ENCODE measurements at regions not wholly inside any gene's neighbourhood (a gene's known extent, or its start where the extent isn't known, plus 50 kb on each side); places are given as distances from the start of the nearest gene placed in this dataset.
"Not testable (repeated sequence)": the region's sequence is repeated elsewhere in the genome, so short reads cannot be mapped to it uniquely, and the experiment has no call there.

DNA sequence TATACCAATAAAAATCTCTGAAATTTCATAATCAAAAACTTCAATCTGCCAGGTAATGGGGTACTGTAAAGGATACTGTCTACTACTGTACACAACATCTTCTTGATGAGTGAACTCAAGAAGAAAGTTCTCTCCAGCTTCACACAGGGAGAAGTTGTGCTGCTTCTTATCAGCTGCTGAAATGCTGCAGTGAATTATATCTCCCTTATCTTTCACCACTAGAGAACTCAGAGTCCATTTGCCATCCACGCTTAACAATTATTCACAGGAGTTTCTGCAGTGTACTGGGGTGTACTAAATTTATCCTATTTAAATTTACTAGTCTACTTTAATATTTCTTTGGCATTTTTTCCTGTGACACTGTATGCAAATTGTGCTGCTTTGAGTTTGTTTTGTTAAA is 384.8 kb downstream of the TFAP2B start:
- H3K36me3 ChIP-seq (replicated peaks; ENCODE audit: control insufficient read depth, insufficient read depth, low read length), result no peaks in the 10 kb centered on the region
- H3K4me3 ChIP-seq (ENCODE audit: insufficient read depth, low read depth, low read length), result no peak overlapping the region
- no peak for DNase-seq
- H3K27me3 ChIP-seq (ENCODE audit: control insufficient read depth, insufficient read depth, low read length), result no peaks in the 10 kb centered on the region

DNA sequence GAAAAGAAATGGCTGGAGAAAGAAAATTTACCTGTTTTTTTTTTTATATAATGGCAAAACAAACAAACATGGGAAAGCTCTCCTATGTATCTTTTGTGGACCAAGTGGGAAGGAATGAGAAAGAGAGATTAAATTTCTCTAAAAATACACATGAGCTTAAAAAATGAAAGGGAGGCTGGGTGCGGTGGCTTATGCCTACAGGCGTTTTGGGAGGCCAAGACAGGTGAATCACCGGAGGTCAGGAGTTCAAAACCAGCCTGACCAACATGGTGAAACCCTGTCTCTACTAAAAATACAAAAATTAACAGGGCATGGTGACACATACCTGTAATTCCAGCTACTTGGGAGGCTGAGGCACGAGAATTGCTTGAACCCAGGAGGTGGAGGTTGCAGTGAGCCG is 388.0 kb downstream of the TFAP2B start:
- not testable (repeated sequence) for DNase-seq; H3K4me3 ChIP-seq (ENCODE audit: insufficient read depth, low read depth, low read length); H3K36me3 ChIP-seq (replicated peaks; ENCODE audit: control insufficient read depth, insufficient read depth, low read length); H3K27me3 ChIP-seq (ENCODE audit: control insufficient read depth, insufficient read depth, low read length)

DNA sequence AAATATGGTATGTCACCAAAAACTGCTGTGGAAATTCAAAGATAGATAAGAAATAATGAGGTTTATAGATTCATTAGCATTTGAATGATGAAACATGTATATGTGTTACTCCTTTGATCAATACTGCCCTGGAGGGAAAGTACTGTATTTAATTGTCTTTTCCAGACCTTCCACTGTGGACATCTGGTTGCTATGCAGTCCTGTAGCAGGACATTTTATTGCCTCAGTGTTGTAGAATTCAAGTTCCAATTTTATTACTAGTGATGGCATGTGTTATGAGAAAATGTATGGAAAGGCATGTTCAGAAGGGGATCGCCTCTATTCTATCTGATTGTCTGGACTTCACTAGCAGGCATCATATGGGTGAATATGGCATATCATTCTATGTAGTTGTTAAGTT is 391.0 kb downstream of the TFAP2B start:
- Histone ChIP-seq H3K4me3 (ENCODE audit: insufficient read depth, low read depth, low read length) (no peak overlapping the region), H3K27me3 (ENCODE audit: control insufficient read depth, insufficient read depth, low read length) (peaks cover 4% of the 10 kb centered on the region), H3K36me3 (replicated peaks; ENCODE audit: control insufficient read depth, insufficient read depth, low read length) (no peaks in the 10 kb centered on the region)
- no peak for DNase-seq

DNA sequence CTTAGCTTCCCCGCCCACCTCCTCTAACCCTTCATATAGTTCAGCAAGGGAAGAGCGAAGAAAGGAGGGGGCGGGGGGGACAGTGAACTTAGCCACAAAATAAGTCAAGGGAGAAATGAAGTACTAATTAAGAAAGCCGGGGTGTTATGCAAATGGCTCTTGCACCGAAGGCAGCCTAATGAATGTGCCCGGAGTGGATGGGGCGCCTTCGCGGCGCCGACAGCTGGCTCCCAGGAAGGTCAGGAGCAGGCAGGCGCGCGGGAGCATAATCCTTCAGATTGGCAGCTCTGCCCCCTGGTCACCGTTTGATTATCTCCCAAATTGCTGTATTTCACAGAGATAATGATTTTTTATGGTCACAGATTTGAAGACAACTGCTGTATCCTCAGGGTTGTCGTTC is 395.1 kb downstream of the TFAP2B start:
- H3K36me3 ChIP-seq (replicated peaks; ENCODE audit: control insufficient read depth, insufficient read depth, low read length), result no peaks in the 10 kb centered on the region
- peak overlapping the region; percentile 1; the same call in 1 of the 2 replicates for H3K4me3 ChIP-seq (ENCODE audit: insufficient read depth, low read depth, low read length)
- H3K27me3 ChIP-seq (ENCODE audit: control insufficient read depth, insufficient read depth, low read length), result peaks cover 4% of the 10 kb centered on the region
- DNase-seq, result peak; percentile 28

DNA sequence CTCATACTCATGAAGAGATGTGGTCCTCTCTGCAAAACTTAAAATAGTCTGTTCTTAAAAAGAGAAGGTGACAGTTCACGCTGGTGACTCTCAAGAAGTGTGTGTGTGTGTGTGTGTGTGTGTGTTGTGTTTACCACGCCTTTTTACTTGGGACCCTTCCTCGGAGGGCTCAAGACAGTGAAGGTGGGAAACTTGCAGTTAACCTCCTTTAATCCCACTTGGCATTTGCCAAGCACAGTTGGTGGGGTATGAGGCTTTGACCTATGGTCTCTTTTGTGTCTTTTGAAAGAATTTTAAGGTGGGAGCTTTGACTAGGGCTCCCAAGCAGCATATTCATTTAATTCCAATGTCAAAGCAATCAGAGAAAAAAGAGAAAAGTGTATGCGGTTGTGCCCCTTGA is 395.8 kb downstream of the TFAP2B start:
- Histone ChIP-seq H3K4me3 (ENCODE audit: insufficient read depth, low read depth, low read length) (no peak overlapping the region), H3K36me3 (replicated peaks; ENCODE audit: control insufficient read depth, insufficient read depth, low read length) (no peaks in the 10 kb centered on the region), H3K27me3 (ENCODE audit: control insufficient read depth, insufficient read depth, low read length) (peaks cover 4% of the 10 kb centered on the region)
- DNase-seq, result no peak

DNA sequence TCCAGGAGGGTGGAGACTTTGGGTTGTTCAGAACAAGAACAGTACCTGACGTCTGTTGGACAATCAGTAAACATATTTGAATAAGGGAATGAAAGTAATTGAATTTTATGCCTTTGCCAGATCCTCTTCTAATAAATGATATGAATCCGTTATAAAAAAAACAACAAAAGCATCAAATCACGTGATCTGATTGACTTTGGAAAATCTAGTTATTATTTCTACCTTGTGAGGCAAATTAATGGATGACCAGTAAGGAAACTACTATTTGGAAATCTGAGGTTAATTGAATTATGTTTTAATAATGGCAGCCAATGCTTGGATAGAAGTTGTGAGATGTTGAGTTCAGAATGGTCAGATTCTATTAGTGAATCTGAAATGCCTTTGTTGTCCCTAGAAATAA is 399.5 kb downstream of the TFAP2B start:
- Histone ChIP-seq H3K4me3 (ENCODE audit: insufficient read depth, low read depth, low read length) (no peak overlapping the region), H3K36me3 (replicated peaks; ENCODE audit: control insufficient read depth, insufficient read depth, low read length) (no peaks in the 10 kb centered on the region), H3K27me3 (ENCODE audit: control insufficient read depth, insufficient read depth, low read length) (peaks cover 4% of the 10 kb centered on the region)
- DNase-seq, result no peak

DNA sequence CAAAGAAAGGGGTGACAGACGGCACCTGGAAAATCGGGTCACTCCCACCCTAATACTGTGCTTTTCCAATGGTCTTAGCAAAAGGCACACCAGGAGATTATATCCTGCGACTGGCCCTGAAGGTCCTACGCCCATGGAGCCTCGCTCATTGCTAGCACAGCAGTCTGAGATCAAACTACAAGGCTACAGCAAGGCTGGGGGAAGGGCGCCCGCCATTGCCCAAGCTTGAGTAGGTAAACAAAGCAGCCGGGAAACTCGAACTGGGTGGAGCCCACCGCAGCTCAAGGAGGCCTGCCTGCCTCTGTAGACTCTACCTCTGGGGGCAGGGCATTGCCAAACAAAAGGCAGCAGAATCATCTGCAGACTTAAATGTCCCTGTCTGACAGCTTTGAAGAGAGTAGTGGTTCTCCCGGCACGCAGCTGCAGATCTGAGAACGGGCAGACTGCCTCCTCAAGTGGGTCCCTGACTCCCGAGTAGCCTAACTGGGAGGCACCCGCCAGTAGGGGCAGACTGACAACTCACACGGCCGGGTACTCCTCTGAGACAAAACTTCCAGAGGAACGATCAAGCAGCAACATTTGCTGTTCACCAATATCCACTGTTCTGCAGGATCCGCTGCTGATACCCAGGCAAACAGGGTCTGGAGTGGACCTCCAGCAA is 406.0 kb downstream of the TFAP2B start:
- H3K27me3 ChIP-seq (ENCODE audit: control insufficient read depth, insufficient read depth, low read length); H3K36me3 ChIP-seq (replicated peaks; ENCODE audit: control insufficient read depth, insufficient read depth, low read length); H3K4me3 ChIP-seq (ENCODE audit: insufficient read depth, low read depth, low read length); DNase-seq: not testable (repeated sequence)

DNA sequence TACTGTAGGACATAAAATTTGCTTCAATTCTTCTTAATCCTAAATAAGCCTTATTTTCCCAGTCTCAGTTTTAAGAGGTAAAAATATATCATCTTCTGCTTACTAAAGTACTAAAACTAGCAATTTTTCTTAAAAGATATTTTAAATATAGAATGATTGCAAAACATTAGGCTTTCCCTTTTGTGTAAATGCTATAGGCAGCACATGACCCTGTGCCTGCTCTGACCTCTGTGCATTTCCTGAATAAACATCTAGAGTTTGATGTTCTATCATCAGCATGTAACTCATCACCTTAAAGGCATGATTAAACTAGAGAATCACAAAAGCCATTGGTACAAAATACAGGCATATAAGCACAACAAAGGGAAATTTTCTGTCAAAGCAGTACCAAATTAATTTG is 422.7 kb downstream of the TFAP2B start:
- no peaks in the 10 kb centered on the region for H3K27me3 ChIP-seq (ENCODE audit: control insufficient read depth, insufficient read depth, low read length)
- H3K4me3 ChIP-seq (ENCODE audit: insufficient read depth, low read depth, low read length), result no peak overlapping the region
- no peaks in the 10 kb centered on the region for H3K36me3 ChIP-seq (replicated peaks; ENCODE audit: control insufficient read depth, insufficient read depth, low read length)
- no peak for DNase-seq

DNA sequence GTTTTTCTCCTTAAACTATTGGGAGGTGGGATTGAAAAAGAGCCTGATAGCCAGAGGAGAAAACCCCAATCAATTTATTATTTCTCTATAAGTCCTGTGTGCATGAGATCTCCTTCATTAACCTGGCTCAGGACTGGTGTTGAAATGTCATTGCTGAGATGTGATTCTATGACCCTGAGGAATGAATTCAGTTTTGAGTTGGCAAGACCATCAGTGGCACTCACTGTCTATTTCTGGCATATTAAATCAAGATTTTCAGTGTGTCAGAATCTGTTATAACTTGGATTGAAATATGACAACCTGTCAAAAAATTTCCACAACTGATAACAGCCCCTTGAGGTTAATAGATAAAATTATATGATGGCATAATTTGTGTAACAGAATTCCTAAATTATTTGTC is 431.1 kb downstream of the TFAP2B start:
- no peaks in the 10 kb centered on the region for H3K36me3 ChIP-seq (replicated peaks; ENCODE audit: control insufficient read depth, insufficient read depth, low read length)
- no peak for DNase-seq
- no peaks in the 10 kb centered on the region for H3K27me3 ChIP-seq (ENCODE audit: control insufficient read depth, insufficient read depth, low read length)
- H3K4me3 ChIP-seq (ENCODE audit: insufficient read depth, low read depth, low read length), result no peak overlapping the region

DNA sequence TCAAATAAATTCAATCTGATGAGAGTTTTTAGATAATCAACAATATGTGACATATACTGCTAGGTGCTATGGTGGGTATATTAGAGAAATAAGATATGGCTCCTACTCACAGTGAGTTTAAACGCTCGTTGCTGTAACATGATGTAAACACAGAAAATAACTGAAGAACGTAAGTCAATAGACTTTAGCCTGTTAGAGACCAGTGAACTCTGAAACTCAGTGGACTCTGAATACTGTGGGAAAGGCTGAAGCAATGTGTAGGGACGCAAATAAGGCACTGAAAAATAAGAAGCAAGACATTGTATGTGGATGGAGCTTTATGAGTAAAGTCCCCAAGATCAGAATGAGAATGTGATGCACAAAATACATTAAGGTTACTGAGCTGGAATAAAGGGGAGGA is 431.6 kb downstream of the TFAP2B start:
- DNase-seq, result no peak
- Histone ChIP-seq H3K36me3 (replicated peaks; ENCODE audit: control insufficient read depth, insufficient read depth, low read length) (no peaks in the 10 kb centered on the region), H3K4me3 (ENCODE audit: insufficient read depth, low read depth, low read length) (no peak overlapping the region), H3K27me3 (ENCODE audit: control insufficient read depth, insufficient read depth, low read length) (no peaks in the 10 kb centered on the region)

DNA sequence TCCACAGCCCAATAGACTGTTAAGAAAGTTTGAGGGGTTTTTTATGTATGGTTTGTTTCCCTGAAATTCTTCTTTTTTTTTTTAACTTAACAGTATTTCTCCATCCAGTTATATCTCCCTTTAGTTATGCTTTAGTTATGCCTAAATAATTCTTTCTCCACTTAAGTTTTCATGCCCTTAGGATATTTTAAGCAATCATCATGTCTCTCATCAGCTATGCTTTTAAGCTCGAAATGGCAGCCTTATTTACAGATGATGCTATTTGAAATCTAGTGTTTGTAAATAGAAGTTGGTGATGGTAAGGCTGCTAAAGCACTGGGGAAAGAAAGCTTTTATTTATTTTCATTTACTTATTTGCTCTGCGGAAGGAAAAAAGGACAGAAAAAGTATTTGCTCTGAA is 439.3 kb downstream of the TFAP2B start:
- no peak for DNase-seq
- no peaks in the 10 kb centered on the region for H3K27me3 ChIP-seq (ENCODE audit: control insufficient read depth, insufficient read depth, low read length)
- no peaks in the 10 kb centered on the region for H3K36me3 ChIP-seq (replicated peaks; ENCODE audit: control insufficient read depth, insufficient read depth, low read length)
- H3K4me3 ChIP-seq (ENCODE audit: insufficient read depth, low read depth, low read length), result no peak overlapping the region

DNA sequence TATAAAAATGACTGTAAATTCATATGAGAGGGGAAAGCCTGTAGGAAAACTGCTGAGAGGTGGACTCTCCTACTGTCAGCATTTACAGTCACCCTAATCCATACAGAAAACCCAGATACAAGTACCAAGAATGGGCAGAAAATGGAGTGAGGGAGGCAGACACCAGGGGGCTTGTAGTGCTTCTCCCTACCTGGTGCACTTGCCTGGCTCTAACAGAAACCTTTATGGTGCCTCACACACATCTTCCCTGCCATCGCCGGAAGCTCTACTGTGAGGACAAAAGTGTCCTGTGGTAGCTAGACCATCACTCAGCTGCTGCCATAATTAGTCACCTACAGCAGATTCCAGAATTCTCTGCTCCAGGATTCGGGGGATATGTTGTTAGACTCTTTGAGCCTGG is 441.3 kb downstream of the TFAP2B start:
- H3K4me3 ChIP-seq (ENCODE audit: insufficient read depth, low read depth, low read length), result no peak overlapping the region
- H3K36me3 ChIP-seq (replicated peaks; ENCODE audit: control insufficient read depth, insufficient read depth, low read length), result no peaks in the 10 kb centered on the region
- H3K27me3 ChIP-seq (ENCODE audit: control insufficient read depth, insufficient read depth, low read length), result no peaks in the 10 kb centered on the region
- DNase-seq, result peak; percentile 3

DNA sequence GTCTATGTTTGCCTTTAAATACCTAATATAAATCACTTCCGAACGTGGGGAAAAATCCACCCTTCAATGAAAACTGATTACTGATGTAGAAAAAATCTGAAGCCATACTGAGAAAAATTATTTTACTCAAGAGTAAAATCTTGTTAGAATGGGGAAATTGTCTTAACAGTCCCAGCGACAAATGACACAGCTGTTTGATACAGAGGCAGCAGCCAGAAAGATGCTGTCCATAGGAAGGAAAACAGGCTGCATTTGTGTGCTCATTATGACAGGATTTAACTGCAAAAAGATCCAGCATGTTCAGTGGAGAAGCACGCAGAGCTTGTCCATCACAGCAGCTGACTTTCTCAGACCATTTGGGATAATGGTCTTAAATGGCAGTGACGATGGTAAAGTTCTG is 443.0 kb downstream of the TFAP2B start:
- DNase-seq, result no peak
- Histone ChIP-seq H3K27me3 (ENCODE audit: control insufficient read depth, insufficient read depth, low read length) (no peaks in the 10 kb centered on the region), H3K4me3 (ENCODE audit: insufficient read depth, low read depth, low read length) (no peak overlapping the region), H3K36me3 (replicated peaks; ENCODE audit: control insufficient read depth, insufficient read depth, low read length) (no peaks in the 10 kb centered on the region)

DNA sequence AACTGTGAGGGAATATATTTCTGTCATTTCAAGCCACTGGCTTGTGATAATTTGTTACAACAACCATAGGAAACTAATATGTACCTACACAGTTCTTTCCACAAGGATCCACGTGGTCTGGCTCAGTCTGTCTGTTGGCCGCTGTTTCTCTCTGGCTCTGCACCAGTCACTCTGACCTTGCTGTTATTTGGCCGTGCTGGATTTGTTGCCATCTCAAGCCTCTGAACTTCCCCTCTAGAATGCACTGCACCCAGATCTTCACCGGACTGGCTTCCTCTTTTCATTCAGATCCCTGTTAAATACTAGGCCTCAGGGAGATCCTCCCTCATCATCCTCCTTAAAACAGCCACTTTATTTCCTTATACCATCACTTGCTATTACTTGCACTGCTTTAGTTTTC is 446.8 kb downstream of the TFAP2B start:
- Histone ChIP-seq H3K27me3 (ENCODE audit: control insufficient read depth, insufficient read depth, low read length) (no peaks in the 10 kb centered on the region), H3K4me3 (ENCODE audit: insufficient read depth, low read depth, low read length) (no peak overlapping the region)
- DNase-seq, result no peak

DNA sequence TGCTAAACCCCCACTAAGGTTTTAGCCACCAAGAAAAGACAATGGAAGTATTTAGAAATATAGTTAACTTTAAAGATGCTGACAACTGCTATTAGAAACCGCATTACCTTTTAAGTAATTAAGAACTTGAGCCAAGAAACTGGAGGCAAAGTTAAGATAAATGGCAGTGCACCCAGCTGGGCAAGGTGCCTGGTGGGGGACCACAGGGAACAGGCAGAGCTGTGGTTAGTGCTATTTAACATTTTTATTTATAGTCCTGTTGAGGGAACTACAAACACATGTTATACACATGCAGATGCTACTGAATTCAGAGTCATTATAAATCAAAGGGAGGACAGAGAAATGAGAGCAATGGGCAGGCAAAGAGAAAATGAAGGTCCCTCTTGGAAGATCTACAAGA is 447.9 kb downstream of the TFAP2B start:
- no peaks in the 10 kb centered on the region for H3K27me3 ChIP-seq (ENCODE audit: control insufficient read depth, insufficient read depth, low read length)
- H3K36me3 ChIP-seq (replicated peaks; ENCODE audit: control insufficient read depth, insufficient read depth, low read length), result no peaks in the 10 kb centered on the region
- no peak overlapping the region for H3K4me3 ChIP-seq (ENCODE audit: insufficient read depth, low read depth, low read length)
- no peak for DNase-seq

More for the DNA sequence above, 446.8 kb downstream of the TFAP2B start:
- no peaks in the 10 kb centered on the region for H3K36me3 ChIP-seq (replicated peaks; ENCODE audit: control insufficient read depth, insufficient read depth, low read length)

DNA sequence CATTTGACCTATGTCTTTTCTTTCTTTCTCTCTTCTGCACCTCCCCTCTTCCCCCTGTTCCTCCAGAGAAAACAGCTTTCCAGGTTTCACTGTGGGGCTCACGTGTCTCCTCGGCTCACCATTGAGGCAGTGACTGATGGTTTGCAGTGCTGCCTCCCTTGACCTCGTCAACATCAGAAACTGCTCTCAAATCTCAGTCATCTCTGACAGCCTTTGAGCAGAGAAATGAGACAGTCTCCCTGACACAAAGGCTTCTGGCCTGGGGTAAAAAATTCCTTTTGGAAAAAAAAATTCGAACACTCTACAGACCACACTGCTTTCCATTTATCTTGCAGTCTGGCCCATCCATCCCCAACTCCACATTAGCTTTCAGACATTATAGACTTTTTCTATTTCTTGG is 450.0 kb downstream of the TFAP2B start:
- Histone ChIP-seq H3K36me3 (replicated peaks; ENCODE audit: control insufficient read depth, insufficient read depth, low read length) (no peaks in the 10 kb centered on the region), H3K4me3 (ENCODE audit: insufficient read depth, low read depth, low read length) (no peak overlapping the region), H3K27me3 (ENCODE audit: control insufficient read depth, insufficient read depth, low read length) (no peaks in the 10 kb centered on the region)
- no peak for DNase-seq
